ENCODE measurements at regions not wholly inside any gene's neighbourhood (a gene's known extent, or its start where the extent isn't known, plus 50 kb on each side); places are given as distances from the start of the nearest gene placed in this dataset.

DNA sequence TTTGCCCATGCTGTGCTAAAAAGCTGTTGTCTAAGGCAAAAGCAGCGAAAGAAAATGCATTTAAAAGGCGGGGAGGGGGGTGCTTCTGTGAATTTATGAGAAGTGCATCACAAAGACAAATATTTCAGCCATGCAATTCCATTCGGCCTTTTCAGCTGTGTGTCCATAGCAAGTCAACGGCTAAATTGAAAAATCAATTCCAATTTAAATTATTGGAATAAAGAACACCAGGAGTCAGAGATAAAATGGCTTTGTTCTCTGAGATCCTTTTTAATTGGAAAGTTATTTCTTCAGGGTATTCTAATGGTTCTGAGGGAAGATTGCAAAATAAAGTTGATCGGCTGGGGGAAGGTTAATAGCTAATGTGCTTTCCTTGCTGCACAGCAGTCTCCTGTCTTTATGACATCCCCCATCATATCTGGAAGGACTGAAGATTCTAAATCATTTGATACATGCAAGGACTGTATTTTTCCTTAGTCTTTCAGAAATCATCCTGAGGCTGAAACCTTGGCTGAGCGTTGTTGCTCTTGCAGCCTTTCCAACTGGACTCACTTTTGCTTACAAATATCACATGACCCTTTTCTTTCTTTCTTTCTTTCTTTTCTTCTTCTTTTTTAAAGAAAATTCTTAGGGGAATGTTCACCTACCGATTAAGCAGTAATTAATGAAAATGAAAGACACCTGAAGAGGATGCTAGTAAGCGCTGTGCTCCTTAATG, 647.1 kb downstream of the DACH1 start:
- H3K36me3 ChIP-seq (ENCODE audit: control insufficient read depth in 2 of 2, extremely low read depth in 1 of 2, insufficient read depth in 2 of 2, low read length in 2 of 2) = no peaks in the 10 kb centered on the region
- no peak for FAIRE-seq
- DNase-seq (ENCODE audit: low read depth, low spot score) = no peak
- no peaks in the 10 kb centered on the region for H4K20me1 ChIP-seq (ENCODE audit: control insufficient read depth, extremely low read depth, insufficient read depth, low read length)
- H2AFZ ChIP-seq (ENCODE audit: control insufficient read depth, low read length) = no peak overlapping the region
- no peak overlapping the region for H3K4me3 ChIP-seq (ENCODE audit: control insufficient read depth in 2 of 3, extremely low read depth in 1 of 3, insufficient read depth in 2 of 3, low read depth in 1 of 3, low read length in 3 of 3)
- H3K79me2 ChIP-seq (ENCODE audit: control insufficient read depth, insufficient read depth, low read length) = no peaks in the 10 kb centered on the region
- TF ChIP-seq, protein P1, sequence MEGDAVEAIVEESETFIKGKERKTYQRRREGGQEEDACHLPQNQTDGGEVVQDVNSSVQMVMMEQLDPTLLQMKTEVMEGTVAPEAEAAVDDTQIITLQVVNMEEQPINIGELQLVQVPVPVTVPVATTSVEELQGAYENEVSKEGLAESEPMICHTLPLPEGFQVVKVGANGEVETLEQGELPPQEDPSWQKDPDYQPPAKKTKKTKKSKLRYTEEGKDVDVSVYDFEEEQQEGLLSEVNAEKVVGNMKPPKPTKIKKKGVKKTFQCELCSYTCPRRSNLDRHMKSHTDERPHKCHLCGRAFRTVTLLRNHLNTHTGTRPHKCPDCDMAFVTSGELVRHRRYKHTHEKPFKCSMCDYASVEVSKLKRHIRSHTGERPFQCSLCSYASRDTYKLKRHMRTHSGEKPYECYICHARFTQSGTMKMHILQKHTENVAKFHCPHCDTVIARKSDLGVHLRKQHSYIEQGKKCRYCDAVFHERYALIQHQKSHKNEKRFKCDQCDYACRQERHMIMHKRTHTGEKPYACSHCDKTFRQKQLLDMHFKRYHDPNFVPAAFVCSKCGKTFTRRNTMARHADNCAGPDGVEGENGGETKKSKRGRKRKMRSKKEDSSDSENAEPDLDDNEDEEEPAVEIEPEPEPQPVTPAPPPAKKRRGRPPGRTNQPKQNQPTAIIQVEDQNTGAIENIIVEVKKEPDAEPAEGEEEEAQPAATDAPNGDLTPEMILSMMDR (optimal IDR thresholded peaks at IDR 0.05 in 1 of 3, IDR thresholded peaks at IDR 0.05 in 1 of 3, conservative IDR thresholded peaks at IDR 0.05 in 1 of 3; ENCODE audit: extremely low read depth in 1 of 3, insufficient read depth in 2 of 3, low read length in 3 of 3) = no peak
- TF ChIP-seq EZH2 (IDR thresholded peaks at IDR 0.05; ENCODE audit: low read length) = no peak
- no peaks in the 10 kb centered on the region for H3K9me3 ChIP-seq (ENCODE audit: control insufficient read depth, low read depth, low read length)
- H3K4me2 ChIP-seq (ENCODE audit: control insufficient read depth, extremely low read depth, insufficient read depth, low read depth, low read length) = no peak overlapping the region
- H3K27ac ChIP-seq (ENCODE audit: control insufficient read depth, insufficient read depth, low read length) = no peak overlapping the region
- no peaks in the 10 kb centered on the region for H3K4me1 ChIP-seq (ENCODE audit: control insufficient read depth, extremely low read depth, insufficient read depth, low read length)
- no peaks in the 10 kb centered on the region for H3K27me3 ChIP-seq (ENCODE audit: control insufficient read depth, extremely low read depth, insufficient read depth, low read length)
- no peak overlapping the region for H3K9ac ChIP-seq (ENCODE audit: control insufficient read depth, extremely low read depth, insufficient read depth, low read length)
- no peaks in the 10 kb centered on the region for H3K9me1 ChIP-seq (ENCODE audit: control insufficient read depth, extremely low read depth, insufficient read depth, low read length)
- dilution Hi-C loops (cut with MboI; ENCODE audit: extremely low pct_ligation_motif_present, low sequenced_read_pairs) = no loop called here

DNA sequence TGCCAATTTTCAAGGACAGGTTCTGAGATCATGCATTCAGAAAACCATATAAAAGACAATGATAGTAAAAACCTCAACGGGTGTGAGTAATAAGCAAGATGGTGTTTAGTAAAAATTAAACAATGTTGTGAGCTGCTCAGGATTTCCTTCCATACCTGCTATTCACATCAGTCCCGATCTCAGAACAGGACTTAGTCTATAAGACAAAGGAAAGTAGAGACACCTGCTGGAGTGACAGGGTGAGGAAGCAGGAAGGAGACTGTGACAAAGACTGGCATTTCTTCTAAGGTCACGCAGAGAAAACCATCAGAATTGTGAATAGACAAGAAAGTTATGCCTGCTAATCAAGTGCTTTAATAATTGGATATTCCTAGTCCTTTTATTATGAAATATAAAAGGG, 648.0 kb downstream of the DACH1 start:
- H3K9me1 ChIP-seq (ENCODE audit: control insufficient read depth, extremely low read depth, insufficient read depth, low read length) = no peaks in the 10 kb centered on the region

More for the DNA sequence above, 648.0 kb downstream of the DACH1 start:
- Histone ChIP-seq H3K36me3 (ENCODE audit: control insufficient read depth in 2 of 2, extremely low read depth in 1 of 2, insufficient read depth in 2 of 2, low read length in 2 of 2) (no peaks in the 10 kb centered on the region), H3K4me2 (ENCODE audit: control insufficient read depth, extremely low read depth, insufficient read depth, low read depth, low read length) (no peak overlapping the region), H2AFZ (ENCODE audit: control insufficient read depth, low read length) (no peak overlapping the region), H3K9me3 (ENCODE audit: control insufficient read depth, low read depth, low read length) (no peaks in the 10 kb centered on the region), H3K9ac (ENCODE audit: control insufficient read depth, extremely low read depth, insufficient read depth, low read length) (no peak overlapping the region), H4K20me1 (ENCODE audit: control insufficient read depth, extremely low read depth, insufficient read depth, low read length) (no peaks in the 10 kb centered on the region), H3K4me1 (ENCODE audit: control insufficient read depth, extremely low read depth, insufficient read depth, low read length) (no peaks in the 10 kb centered on the region), H3K27me3 (ENCODE audit: control insufficient read depth, extremely low read depth, insufficient read depth, low read length) (no peaks in the 10 kb centered on the region), H3K79me2 (ENCODE audit: control insufficient read depth, insufficient read depth, low read length) (no peaks in the 10 kb centered on the region), H3K4me3 (ENCODE audit: control insufficient read depth in 2 of 3, extremely low read depth in 1 of 3, insufficient read depth in 2 of 3, low read depth in 1 of 3, low read length in 3 of 3) (no peak overlapping the region), H3K27ac (ENCODE audit: control insufficient read depth, insufficient read depth, low read length) (no peak overlapping the region)
- TF ChIP-seq EZH2 (IDR thresholded peaks at IDR 0.05; ENCODE audit: low read length) = no peak
- TF ChIP-seq, protein P1 (optimal IDR thresholded peaks at IDR 0.05 in 1 of 3, IDR thresholded peaks at IDR 0.05 in 1 of 3, conservative IDR thresholded peaks at IDR 0.05 in 1 of 3; ENCODE audit: extremely low read depth in 1 of 3, insufficient read depth in 2 of 3, low read length in 3 of 3) = no peak
- dilution Hi-C loops (cut with MboI; ENCODE audit: extremely low pct_ligation_motif_present, low sequenced_read_pairs) = no loop called here
- FAIRE-seq (no peak), DNase-seq (ENCODE audit: low read depth, low spot score) (no peak)
